Stimulated activated CD4-positive, alpha-beta T cell treated with anti-CD3 and anti-CD28 coated beads, Interleukin-1b, Interleukin-23, amount 100 ng/mL, for 24 hours (primary cell): ENCODE measurements at regions not wholly inside any gene's neighbourhood (a gene's known extent, or its start where the extent isn't known, plus 50 kb on each side); places are given as distances from the start of the nearest gene placed in this dataset.

Experiments
- DNase-seq, 4 experiments: peaks; one replicate each; pipeline ENCODE4 v3.0.0-alpha.2; 2020; ENCODE audit warnings: low read depth in 4 of 4, low spot score in 1 of 4

DNA sequence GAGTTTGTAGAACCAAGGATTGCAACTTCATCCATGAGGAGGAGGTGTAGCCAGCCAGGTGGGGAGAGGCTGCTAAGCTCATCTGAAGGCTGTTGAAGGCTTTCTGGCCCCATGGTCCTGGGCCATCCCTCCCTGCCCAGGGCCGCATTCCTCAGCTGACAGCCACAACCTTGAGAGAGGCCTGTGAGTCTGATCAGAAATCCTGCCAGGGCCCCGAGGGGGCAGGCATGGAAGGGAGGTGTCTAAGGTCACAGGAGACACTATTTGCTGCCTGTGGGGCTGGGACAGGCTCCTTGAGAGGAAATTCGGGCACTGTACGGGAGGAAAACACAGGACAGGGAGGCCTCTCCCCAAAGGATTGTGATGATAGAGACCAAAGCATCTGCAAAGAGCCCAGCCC lies 88.1 kb upstream of the IGLL5 start:
- no peak for DNase-seq

DNA sequence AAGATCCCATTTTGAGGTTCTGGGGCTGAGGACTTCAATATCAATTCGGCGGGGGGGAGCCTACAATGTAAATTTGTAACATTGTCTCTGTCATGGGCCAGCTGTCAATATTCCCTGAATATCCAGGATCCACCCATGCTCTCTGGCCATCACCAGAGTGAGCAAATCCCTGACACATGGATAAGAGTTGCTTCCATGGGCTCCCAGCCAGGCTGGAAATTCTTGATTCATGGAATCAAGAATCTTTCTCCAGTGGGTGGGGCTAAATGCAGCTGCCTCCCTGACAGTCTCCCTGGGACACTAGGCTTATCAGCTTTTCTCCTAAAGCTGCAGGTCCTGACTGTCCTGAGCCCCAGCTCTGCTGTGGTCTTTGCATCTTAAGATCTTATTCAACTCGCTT lies 86.9 kb upstream of the IGLL5 start:
- DNase-seq, result no peak

DNA sequence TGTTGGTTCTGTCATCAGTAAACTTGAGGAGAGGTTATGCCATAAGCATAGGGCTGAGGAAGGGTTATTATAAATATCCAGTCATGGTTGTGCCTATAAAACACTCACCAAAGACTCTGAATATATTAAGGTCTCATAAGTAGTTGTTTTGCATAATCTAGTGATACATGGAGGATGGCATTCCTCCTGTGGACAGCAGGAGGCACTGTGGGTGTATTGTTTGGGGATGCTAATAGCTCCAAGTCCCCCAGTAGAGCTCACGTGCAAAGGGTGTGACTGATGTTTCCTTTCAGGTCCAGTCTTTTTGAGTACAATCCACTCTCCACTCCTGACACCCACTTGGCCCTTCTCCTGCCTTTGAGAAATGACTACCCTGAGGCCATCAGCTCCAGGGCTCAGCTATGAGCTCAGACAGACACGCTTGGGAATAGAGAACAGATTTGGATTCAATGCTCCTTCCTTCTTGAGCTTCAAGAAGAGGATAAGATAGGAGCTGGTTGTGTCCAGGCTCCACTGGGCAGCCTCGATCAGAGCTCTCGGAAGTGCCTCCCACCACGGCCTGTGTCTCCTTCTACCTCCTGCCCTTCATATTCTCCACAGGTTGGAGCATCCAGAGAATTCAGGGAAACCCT lies 85.2 kb upstream of the IGLL5 start:
- DNase-seq, result no peak

DNA sequence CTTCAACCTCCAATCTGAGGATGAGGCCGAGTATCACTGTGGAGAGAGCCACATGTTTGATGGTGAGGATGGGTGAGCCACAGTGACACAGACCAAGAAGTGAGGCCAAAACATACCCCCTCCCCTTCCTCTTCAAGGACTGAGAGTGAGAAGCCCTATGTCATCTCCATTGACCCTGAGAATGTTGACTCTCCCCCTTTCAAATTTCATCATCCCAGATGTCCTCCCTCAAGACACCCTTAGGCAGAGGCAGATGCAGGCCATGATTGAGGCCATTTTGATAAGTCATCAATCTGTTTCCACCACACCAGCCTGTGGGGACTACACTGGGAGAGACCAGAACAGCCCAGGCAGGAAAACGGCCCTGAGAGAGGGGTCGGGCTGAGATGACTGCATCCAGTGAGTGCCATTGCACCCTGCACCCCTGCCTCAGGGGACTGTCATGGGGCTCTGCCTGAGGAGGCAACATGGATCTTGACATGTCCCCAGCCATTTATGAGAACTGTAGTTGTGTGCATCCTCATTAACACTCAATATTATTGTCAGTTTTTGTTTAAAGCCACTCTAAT lies 84.2 kb upstream of the IGLL5 start:
- DNase-seq, result no peak

DNA sequence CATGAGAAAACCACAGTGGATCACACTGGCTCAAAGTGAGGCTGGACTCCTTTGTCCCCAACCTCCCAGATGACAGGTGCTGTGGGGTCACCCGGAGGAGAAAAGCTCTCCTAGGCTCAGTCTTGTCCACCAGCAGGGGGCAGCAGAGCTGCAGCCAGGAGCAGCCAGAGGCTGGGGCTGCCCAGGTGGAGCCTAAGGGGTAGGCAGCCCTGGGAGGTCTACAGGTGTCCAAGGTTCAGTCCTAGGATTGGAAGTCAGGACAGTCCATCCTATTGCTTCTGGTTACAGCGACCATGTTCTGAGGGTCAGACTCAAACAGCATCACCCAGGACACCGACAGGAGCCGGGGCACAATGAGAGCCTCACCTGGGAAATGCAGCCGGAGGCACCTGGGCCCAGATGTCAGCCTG lies 77.6 kb upstream of the IGLL5 start:
- DNase-seq, result peak; percentile 34 to 72 (median 43)

DNA sequence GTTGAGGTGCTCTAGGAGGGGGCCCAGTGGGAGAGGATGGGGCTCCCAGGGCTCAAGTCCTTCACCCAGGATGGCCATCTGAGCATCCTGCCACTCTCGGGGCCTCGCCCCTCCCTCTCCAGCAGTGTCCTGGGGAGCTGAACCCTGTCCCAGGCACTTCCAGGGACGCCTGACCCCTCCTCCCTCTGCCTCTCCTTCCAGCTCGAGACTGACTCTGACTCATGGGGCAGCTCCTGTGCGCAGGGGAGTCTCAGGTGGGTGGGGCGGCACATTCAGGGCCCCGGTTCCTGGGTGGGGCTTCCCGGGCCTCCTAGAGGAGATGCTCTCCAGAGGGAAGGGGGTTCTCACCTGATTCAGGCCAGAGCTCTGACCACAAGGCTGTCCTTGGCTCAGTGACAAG lies 77.1 kb upstream of the IGLL5 start:
- no peak for DNase-seq

DNA sequence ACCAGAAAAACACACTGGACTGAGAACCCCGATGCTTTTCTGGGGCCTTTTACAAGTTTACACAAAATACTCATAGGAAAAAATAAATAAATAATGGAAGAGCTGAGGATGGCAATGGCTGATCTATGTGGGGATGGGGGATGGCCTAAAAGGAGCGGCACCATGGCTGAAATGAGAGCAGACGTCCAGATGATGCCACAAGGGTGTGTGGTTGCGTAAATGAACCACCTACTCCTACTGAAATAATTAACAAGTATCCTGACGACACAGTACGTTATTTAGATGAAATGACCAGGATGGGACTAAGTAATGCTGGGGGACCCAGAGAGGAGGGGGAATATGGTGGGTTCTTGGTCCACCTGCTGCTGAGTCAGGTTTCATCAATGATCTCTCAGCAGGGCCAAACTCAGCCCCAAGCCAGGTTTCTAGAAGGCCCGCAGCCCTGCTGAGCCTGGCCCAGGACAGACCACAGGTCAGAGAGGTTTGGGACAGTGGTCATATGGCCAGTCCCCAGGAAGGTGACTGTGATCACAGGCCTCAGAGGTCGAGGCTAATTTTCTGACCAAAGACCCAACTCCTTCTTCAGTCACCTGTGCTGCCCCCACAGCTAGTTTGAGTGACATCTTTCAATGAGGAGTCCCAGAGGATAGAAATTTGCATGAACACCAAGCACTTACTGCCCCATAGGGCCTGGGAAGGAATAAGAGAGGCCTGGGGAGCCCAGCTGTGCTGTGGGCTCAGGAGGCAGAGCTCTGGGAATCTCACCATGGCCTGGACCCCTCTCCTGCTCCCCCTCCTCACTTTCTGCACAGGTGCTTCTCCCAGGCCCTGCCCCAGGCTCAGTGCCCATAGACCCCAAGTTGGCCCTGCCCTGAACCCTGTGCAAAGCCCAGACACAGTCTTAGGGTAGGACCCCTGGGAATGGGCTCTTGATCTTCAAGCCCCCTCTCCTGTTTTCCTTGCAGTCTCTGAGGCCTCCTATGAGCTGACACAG lies 76.3 kb upstream of the IGLL5 start:
- no peak for DNase-seq

DNA sequence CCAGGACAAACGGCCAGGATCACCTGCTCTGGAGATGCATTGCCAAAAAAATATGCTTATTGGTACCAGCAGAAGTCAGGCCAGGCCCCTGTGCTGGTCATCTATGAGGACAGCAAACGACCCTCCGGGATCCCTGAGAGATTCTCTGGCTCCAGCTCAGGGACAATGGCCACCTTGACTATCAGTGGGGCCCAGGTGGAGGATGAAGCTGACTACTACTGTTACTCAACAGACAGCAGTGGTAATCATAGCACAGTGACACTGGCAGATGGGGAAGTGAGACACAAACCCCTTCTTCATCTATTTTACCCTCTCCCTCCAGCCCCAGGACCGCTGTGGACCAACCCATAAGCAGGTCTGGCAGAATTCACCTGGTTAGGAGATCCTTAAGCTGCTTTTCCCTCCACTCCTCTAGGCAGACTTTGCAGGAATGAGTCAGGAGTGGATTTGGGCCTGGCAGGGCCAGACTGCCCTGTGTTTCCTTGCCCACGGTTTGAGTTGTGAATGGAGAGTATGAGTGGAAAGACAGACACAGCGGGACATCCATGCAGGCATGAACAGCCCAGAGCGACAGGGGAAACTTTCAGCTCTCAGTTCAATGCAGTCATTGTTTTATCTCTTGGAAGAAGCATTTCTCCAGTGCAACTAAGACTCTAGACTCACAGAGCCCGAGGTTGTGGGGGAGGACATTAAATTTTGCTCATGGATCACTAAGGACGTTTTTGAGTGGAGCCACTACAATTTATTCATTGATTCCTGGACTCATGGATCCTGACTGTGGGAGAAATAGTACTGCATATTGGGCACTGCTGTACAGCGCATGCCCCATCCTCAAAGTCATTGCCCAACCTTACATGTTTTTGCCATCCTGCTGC lies 75.3 kb upstream of the IGLL5 start:
- no peak for DNase-seq

DNA sequence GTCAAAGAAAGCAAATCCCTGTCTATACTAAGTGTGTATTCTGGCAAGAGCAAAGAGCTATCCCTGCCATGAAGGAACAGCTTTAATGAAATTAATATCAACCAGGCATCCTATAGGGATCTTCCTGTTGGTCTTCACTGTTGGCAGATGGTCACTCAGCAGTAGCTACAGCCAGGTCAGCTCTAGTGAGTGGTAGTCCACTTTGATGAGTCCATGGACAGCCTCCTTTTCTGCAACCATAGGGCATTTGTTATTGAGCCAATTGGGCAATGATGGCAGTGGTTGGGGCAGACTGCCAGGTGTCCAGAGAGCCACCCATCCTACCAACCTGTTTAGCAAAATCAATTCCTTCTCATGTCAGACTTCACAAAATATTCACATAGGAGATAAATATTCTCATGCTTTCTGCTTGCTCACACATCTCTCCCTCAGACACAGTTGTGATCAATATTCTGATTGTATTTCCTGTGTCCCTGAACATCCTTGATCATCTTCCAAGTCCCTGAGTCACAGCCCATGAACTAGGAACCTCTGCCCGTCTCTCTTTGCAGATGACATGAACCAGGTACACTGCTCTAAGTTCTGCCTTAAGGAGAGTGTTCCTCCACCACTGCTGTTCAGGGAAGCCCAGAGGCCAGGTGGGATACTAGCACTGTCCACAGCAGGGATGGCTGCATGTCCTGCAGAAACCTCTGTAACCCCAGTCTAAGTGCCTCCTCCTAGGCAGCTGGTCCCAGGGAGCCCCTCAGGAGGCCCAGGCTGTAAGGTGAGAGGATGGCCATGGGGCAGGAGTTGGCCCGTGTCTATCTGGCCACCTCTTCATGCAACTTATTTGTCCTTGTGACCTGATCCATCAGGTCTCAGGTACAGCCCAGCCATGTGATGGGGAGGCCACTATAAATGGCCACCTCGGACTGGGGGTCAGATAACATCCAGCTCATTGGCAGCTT lies 74.2 kb upstream of the IGLL5 start:
- DNase-seq, result no peak

DNA sequence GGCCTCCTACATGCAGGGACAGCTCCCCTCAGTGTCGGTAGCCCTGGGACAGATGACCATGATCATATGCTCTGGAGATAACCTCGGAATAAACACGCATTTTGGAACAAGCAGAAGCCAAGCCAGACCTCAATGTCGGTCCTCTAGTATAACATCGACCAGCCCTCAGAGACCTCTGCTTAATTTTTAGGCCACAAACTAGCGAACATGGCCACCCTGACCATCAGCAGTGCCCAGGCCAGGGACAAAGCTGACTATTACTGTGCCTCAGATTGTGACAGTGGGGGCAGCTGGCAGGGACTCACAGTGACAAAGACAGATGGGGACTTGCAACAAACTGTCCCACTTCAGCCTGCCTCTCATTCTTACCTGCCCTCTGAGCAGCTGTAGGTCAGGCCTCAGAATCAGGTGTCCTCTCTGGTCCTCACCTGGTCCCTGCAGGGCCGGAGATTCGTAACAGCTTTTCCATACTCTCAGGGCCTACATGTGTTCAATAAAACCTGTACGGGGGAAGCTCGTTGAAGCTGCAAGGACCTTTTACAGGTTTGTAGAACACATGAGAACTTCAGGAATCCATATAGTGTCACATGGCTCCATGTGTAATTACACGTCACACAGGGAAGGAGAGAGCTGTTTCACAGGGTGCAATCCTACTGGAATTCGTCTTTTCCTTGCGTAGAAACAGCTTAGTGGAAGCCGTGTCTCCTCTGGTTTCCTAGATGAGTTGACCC lies 72.8 kb upstream of the IGLL5 start:
- DNase-seq, result no peak

DNA sequence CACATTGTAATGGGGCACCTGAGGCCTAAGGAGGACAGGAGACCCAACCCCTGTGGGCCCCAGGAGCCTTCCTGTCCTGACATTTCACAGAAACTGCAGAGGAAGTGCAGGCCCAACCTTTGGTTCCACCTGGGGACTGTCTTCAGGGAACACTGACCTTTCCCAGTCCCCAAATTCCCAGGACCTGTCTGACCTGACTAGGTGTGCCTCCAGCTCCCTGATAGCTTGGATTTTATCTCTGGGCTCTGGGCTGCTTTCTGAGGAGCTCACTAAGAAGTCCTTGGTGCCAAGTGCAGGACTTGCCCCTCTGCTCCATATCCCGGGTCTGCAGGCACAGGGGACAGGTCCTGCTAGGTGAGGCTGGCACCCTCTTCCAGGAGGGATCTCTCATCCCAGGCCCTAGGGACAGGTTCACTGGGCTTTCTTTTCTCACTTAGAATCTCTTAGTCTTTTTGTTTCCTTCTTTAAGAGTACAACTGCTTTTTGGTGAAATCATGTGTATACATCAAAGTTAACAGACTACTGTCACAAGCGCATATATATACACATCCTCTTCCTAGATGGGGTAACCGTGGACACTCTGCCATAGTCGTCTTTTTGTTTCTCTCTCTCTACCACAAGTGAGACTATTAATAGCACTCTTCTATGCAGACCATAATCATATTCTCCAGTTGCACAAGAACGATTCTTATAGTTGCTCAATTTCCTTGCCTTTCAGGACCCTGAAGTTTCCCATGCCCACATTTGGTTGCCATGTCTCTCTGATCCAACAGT lies 72.0 kb upstream of the IGLL5 start:
- no peak for DNase-seq

DNA sequence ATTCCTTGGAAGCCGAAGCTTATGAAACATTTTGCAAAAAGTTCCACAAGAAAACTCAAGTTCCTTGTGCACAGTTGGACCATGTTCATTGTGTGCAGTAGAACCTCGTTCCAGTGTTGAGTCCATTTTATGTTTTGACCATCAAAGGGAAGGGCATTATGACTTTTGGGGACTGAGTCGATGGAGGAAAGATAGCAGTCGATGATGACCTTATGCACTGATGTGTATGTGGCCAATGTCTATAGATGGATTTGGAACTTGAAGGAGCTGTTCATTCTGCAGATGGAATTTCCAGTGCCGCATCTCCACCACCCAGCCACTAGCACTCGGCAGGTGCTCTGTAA lies 71.5 kb upstream of the IGLL5 start:
- DNase-seq, result no peak

DNA sequence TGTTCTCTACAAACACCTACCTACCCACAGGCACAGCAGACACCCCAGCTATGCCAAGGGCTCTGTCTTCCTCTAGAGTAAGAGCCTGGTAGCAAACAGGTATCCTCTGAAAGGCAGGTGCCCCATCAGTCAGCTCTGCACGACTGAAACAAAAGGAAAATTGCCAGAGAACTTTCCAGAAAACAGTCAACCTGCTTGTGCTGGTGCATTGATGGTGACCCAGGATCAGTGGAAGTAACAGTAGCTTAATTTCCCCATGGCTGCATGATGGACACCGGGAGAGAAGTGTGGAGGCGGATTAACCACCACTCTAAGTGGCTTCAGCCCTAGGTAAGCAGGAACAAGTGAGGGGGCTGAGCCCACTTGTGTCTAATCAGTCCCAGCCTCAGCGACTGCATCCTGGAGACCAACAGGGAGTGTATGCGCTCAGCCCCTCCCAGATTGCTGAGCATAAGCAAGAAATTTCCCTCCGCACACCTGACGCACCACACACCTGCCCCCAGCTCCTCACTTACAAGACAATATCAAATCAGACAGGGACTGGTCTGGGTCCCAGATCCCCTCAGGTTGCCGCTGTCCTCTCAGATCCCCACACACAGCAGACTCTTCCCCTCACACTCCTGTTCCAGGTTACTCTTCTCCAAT lies 70.7 kb upstream of the IGLL5 start:
- no peak for DNase-seq

DNA sequence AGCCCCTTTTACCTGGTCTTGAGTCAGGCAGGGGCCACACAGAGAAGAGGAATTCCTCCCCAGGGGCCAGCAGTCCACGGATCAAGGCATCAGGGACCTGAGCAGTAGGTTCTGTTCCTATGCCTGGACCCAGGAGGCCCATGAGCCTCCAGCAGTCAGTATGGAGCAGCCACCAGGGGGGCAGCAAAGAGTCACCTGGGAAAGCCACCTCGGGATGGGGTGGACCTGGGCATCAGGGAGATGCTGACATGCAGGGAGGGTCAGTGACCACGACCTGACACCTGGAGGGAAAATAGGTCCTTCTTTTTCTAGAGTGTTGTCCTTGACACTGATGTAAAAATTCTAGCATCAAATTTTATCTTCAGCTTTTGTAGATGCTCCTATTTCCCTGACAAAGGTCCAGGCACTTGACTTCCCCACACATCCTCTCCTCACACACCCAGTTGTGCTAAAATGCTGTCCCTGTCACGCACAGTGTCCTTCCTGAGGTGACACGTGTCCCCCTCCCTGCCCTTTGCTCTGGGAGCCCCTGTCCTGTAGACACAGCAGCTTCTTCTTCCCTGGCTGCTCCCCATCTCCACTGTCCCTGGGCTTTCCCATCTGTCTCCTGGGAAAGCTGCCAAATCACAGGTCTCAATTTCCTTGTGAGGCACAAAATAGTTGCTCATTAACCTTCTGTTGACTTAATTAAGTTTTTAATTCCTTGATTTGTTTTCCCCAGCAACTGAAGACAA lies 70.0 kb upstream of the IGLL5 start:
- no peak for DNase-seq

DNA sequence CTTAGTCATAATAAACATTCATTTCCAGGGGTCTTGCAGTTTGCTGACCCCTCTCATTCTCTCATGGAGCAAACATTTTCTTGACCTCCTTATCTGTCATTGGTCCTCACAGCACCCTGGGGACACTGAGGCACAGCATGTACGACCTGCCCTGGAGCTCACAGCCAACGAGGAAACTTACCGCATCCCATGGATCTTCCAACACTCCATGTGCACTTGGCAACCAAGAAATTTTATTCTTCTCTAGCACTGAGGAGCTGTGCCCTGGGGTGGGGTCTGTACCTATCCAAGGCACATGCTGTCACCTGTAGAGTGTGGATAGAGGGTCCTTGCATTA lies 69.4 kb upstream of the IGLL5 start:
- no peak for DNase-seq

DNA sequence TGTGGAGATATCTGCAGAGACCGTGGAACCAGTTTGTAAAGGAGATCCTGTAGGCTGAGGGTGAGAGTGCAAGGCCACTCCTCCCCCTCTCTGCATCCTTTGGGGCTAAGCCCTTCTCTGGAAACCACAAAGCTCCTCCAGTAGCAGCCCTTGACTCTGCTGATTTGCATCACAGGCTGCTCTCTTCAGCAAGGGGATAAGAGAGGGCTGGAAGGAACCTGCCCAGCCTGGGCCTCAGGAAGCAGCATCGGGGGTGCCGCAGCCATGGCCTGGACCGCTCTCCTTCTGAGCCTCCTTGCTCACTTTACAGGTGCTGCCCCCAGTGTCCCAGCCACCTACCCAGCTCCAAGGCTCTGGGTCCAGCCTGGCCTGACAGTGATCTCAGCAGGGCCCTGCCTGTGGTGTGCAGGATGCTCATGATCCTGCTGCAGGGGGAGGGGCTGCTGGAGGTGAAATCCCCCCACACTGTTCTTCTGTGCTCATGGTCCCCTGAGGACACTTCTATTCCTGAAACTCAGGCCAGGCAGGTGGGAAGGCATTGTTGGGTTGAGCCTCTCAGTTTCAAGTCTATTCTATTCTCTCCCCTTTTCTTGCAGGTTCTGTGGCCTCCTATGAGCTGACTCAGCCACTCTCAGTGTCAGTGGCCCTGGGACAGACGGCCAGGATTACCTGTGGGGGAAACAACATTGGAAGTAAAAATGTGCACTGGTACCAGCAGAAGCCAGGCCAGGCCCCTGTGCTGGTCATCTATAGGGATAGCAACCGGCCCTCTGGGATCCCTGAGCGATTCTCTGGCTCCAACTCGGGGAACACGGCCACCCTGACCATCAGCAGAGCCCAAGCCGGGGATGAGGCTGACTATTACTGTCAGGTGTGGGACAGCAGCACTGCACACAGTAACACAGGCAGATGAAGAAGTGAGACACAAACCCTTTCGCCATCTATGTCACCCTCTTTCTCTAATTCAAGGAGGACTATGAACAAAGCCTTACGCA lies 68.5 kb upstream of the IGLL5 start:
- DNase-seq, result no peak

DNA sequence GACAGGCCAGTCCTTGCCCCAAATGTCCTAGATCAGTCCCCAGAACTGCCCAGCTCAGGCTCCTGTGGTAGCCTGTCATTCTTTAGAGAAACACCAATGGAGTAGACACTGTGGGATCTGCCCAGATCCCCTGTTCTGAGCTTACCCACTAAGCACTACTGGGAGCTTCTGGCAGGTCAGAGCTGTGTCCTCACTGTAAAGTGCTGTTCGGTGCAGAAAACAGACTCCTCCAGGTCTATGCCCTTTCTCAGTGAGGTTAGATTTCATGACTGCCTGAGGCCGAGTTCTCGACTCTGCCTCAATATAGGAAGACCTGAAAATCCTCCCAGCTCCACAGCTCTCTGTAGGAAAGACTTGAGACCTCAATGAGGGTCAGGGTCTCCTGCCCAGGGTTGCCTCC lies 67.5 kb upstream of the IGLL5 start:
- DNase-seq, result no peak
